Sigmoid colon (tissue), 4 donors: ENCODE measurements at regions not wholly inside any gene's neighbourhood (a gene's known extent, or its start where the extent isn't known, plus 50 kb on each side); places are given as distances from the start of the nearest gene placed in this dataset.

Experiments used
- POLR2A ChIP-seq, 2 donors: fragments of 450-650 bp; IDR thresholded peaks; one replicate each; pipeline ENCODE4 v1.6.1; 2016; ENCODE audit warnings: antibody characterized with exemption in 2 of 2, mild to moderate bottlenecking in 2 of 2, moderate library complexity in 2 of 2
- POLR2AphosphoS5 ChIP-seq, 4 donors: sonication (generic); formaldehyde crosslinking; IDR thresholded peaks; one replicate each; pipeline ENCODE4 v1.6.1; 2017; ENCODE audit warnings: antibody characterized with exemption in 4 of 4
- TF ChIP-seq, protein P1 (sequence below), 4 experiments: fragments of 450-650 bp in 3 of 4; fragments of 200-600 bp in 1 of 4; IDR thresholded peaks; one replicate each; pipeline ENCODE4 v1.5.1; 2016 to 2019; ENCODE audit warnings: antibody characterized with exemption in 4 of 4, mild to moderate bottlenecking in 3 of 4, moderate library complexity in 2 of 4

DNA sequence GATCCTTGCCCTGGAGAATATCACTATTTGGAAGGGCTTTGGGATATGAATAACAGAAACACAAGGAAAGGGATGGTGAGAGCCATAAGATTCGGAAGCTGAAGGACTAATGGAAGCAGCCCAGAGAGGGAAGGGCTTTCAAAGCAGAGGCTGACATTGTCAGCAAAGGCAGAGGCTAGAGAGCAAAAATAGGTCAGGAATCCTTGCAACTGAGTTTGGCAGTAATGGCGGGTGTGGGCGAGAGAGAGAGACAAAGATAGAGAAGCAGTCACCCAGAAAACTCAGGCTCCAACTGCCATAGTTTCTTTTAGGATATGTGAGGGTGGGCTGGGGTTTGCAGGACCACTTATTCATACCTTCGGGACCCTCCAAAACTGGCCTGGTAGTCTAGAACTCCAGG is 248.6 kb downstream of the OPA1 start:
- TF ChIP-seq, protein P1, sequence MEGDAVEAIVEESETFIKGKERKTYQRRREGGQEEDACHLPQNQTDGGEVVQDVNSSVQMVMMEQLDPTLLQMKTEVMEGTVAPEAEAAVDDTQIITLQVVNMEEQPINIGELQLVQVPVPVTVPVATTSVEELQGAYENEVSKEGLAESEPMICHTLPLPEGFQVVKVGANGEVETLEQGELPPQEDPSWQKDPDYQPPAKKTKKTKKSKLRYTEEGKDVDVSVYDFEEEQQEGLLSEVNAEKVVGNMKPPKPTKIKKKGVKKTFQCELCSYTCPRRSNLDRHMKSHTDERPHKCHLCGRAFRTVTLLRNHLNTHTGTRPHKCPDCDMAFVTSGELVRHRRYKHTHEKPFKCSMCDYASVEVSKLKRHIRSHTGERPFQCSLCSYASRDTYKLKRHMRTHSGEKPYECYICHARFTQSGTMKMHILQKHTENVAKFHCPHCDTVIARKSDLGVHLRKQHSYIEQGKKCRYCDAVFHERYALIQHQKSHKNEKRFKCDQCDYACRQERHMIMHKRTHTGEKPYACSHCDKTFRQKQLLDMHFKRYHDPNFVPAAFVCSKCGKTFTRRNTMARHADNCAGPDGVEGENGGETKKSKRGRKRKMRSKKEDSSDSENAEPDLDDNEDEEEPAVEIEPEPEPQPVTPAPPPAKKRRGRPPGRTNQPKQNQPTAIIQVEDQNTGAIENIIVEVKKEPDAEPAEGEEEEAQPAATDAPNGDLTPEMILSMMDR (IDR thresholded peaks at IDR 0.05) = no peak
- TF ChIP-seq POLR2AphosphoS5 (IDR thresholded peaks at IDR 0.05) (no peak), POLR2A (IDR thresholded peaks at IDR 0.05) (no peak)
